ENCODE measurements at regions not wholly inside any gene's neighbourhood (a gene's known extent, or its start where the extent isn't known, plus 50 kb on each side); places are given as distances from the start of the nearest gene placed in this dataset.

- Histone ChIP-seq H3K27me3 (ENCODE audit: insufficient read depth, low read depth, severe bottlenecking) (no peaks in the 10 kb centered on the region), H3K36me3 (no peaks in the 10 kb centered on the region), H3K27ac (no peak overlapping the region), H3K4me3 (ENCODE audit: low read depth, low read length) (no peak overlapping the region), H3K9me3 (ENCODE audit: severe bottlenecking) (no peaks in the 10 kb centered on the region)
- TF ChIP-seq, protein P1, sequence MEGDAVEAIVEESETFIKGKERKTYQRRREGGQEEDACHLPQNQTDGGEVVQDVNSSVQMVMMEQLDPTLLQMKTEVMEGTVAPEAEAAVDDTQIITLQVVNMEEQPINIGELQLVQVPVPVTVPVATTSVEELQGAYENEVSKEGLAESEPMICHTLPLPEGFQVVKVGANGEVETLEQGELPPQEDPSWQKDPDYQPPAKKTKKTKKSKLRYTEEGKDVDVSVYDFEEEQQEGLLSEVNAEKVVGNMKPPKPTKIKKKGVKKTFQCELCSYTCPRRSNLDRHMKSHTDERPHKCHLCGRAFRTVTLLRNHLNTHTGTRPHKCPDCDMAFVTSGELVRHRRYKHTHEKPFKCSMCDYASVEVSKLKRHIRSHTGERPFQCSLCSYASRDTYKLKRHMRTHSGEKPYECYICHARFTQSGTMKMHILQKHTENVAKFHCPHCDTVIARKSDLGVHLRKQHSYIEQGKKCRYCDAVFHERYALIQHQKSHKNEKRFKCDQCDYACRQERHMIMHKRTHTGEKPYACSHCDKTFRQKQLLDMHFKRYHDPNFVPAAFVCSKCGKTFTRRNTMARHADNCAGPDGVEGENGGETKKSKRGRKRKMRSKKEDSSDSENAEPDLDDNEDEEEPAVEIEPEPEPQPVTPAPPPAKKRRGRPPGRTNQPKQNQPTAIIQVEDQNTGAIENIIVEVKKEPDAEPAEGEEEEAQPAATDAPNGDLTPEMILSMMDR (IDR thresholded peaks at IDR 0.05; ENCODE audit: low read depth, low read length): no peak
- DNase-seq: no peak
These were observed 993.2 kb downstream of the OTOL1 start for GRCh38 chr3:162489853-162490252.

- no peaks in the 10 kb centered on the region for H3K27me3 ChIP-seq (ENCODE audit: insufficient read depth, low read depth, severe bottlenecking)
- H3K4me3 ChIP-seq (ENCODE audit: low read depth, low read length): no peak overlapping the region
- DNase-seq: no peak
- H3K9me3 ChIP-seq (ENCODE audit: severe bottlenecking): peaks cover 3% of the 10 kb centered on the region
- TF ChIP-seq, protein P1 (IDR thresholded peaks at IDR 0.05; ENCODE audit: low read depth, low read length): no peak
- H3K27ac ChIP-seq: no peak overlapping the region
- no peaks in the 10 kb centered on the region for H3K36me3 ChIP-seq
These were observed 995.3 kb downstream of the OTOL1 start for GRCh38 chr3:162491952-162492351.

DNA sequence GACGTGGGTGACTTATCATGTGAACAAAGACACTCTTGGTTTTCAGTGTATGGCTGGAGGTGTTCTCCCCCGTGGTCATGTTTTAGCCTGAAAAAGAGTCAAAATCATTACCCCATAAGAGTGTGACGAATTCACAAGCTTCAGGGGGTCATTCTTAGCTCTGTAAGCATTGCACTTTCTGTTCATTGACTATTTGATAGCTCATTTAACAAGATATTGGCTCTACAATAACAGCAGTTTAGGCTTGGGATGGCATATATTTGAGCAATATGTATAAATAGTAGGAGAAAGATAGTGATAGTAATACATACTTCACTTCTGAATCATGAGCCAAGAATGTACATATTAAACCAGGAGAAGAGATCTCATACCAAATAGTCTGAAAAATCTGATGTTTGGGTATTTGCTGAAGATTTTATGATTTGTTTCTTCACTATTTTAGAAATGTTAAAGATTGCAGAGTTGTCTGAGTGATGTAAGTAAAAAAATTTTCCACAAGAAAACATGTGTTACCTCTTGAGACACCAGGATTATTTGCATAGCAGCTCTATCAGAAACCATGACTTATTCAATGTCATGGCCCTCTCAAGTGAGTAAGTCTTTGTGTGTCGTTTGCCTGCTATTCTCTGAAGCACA lies 996.0 kb downstream of the OTOL1 start:
- no peaks in the 10 kb centered on the region for H3K36me3 ChIP-seq
- TF ChIP-seq, protein P1 (IDR thresholded peaks at IDR 0.05; ENCODE audit: low read depth, low read length): no peak
- no peak for DNase-seq
- H3K27me3 ChIP-seq (ENCODE audit: insufficient read depth, low read depth, severe bottlenecking): no peaks in the 10 kb centered on the region
- no peak overlapping the region for H3K27ac ChIP-seq
- H3K4me3 ChIP-seq (ENCODE audit: low read depth, low read length): no peak overlapping the region
- H3K9me3 ChIP-seq (ENCODE audit: severe bottlenecking): peaks cover 3% of the 10 kb centered on the region

- TF ChIP-seq, protein P1 (IDR thresholded peaks at IDR 0.05; ENCODE audit: low read depth, low read length): no peak
These were observed 1002.0 kb downstream of the OTOL1 start for GRCh38 chr3:162498626-162499025.

GRCh38 chr3:162507397-162507796 lies 1010.8 kb downstream of the OTOL1 start:
- Histone ChIP-seq H3K4me3 (ENCODE audit: low read depth, low read length) (no peak overlapping the region), H3K27ac (no peak overlapping the region), H3K9me3 (ENCODE audit: severe bottlenecking) (no peaks in the 10 kb centered on the region), H3K27me3 (ENCODE audit: insufficient read depth, low read depth, severe bottlenecking) (no peaks in the 10 kb centered on the region), H3K36me3 (no peaks in the 10 kb centered on the region)
- TF ChIP-seq, protein P1 (IDR thresholded peaks at IDR 0.05; ENCODE audit: low read depth, low read length): no peak
- no peak for DNase-seq

More at GRCh38 chr3:162498626-162499025, 1002.0 kb downstream of the OTOL1 start:
- Histone ChIP-seq H3K27me3 (ENCODE audit: insufficient read depth, low read depth, severe bottlenecking) (no peaks in the 10 kb centered on the region), H3K9me3 (ENCODE audit: severe bottlenecking) (peaks cover 3% of the 10 kb centered on the region), H3K27ac (no peak overlapping the region), H3K36me3 (no peaks in the 10 kb centered on the region), H3K4me3 (ENCODE audit: low read depth, low read length) (no peak overlapping the region)
- DNase-seq: no peak

DNA sequence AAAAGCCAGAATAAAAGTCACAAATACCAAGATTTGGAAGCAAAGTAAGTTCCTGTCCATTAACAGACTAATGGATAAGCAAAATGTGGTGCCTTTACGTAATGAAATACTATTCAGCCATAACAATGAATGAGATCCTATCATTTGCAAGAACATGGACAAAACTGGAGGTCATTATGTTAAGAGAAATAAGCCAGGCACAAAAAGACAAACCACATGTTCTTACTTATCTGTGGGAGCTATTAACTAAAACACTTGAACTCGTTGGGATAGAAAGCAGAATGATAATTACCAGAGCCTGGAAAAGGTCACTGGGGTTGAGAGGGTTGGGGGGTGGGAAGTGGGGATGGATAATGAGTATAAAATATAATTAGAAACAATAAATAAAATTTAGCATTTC lies 1015.9 kb downstream of the OTOL1 start:
- Histone ChIP-seq H3K9me3 (ENCODE audit: severe bottlenecking) (no peaks in the 10 kb centered on the region), H3K27me3 (ENCODE audit: insufficient read depth, low read depth, severe bottlenecking) (no peaks in the 10 kb centered on the region), H3K4me3 (ENCODE audit: low read depth, low read length) (no peak overlapping the region), H3K27ac (no peak overlapping the region), H3K36me3 (no peaks in the 10 kb centered on the region)
- no peak for DNase-seq
- TF ChIP-seq, protein P1 (IDR thresholded peaks at IDR 0.05; ENCODE audit: low read depth, low read length): no peak
